Stimulated activated naive B cell treated with anti-CD40 and anti-IgM and Interleukin-4, amounts not matched to agents 10 μg/mL and 1 μg/mL and 100 μg/mL, for 72 hours (primary cell): ENCODE measurements at regions not wholly inside any gene's neighbourhood (a gene's known extent, or its start where the extent isn't known, plus 50 kb on each side); places are given as distances from the start of the nearest gene placed in this dataset.

Experiments
- ATAC-seq, 2 donors: fragments of 150-1000 bp; cut with Tn5 transposase; replicated peaks; 2 replicates each; pipeline ENCODE4 v1.10.0; 2021; ENCODE audit warnings: moderate library complexity in 1 of 2
- DNase-seq: peaks from one replicate; pipeline ENCODE4 v3.0.0; 2021
- H3K27ac Mint-ChIP-seq: one replicate; pipeline ENCODE4 v1.8.0; 2022; ENCODE audit warnings: mild to moderate bottlenecking, mixed read lengths
- H3K27me3 Mint-ChIP-seq, 2 donors: one replicate each; pipeline ENCODE4 v1.8.0; 2022; ENCODE audit warnings: mixed read lengths in 2 of 2
- H3K36me3 Mint-ChIP-seq, 2 donors: one replicate each; pipeline ENCODE4 v1.8.0; 2022; ENCODE audit warnings: mixed read lengths in 2 of 2, mild to moderate bottlenecking in 1 of 2
- H3K4me1 Mint-ChIP-seq, 2 donors: one replicate each; pipeline ENCODE4 v1.8.0; 2022; ENCODE audit warnings: mixed read lengths in 2 of 2, mild to moderate bottlenecking in 1 of 2
- H3K4me3 Mint-ChIP-seq, 2 donors: one replicate each; pipeline ENCODE4 v1.8.0; 2022; ENCODE audit warnings: mild to moderate bottlenecking in 2 of 2, mixed read lengths in 2 of 2, moderate library complexity in 1 of 2
- H3K9me3 Mint-ChIP-seq, 2 donors: one replicate each; pipeline ENCODE4 v1.8.0; 2022; ENCODE audit warnings: mixed read lengths in 2 of 2, mild to moderate bottlenecking in 1 of 2

DNA sequence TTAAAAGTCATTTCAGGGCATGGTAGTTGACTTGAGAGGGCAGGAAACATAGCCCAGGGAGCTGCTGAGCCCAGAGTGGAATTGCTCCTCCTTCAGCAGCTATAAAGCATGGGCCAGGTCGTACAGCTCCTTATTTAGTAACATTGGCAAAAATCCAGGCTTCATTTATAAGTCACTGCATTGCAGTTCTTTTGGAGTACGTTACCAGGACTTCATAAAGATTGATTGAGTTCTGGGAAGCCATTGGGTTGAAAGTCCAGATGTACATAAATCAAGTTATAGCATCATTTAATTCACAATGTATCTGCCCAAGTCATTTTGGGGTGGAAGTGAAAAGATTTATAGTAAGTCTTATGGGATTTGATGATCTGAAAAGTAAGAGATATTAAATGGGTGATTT, 53.0 kb upstream of the ANKEF1 start:
- Mint-ChIP-seq H3K4me3 (no peak overlapping the region), H3K9me3 (no peaks in the 10 kb centered on the region), H3K27me3 (peaks cover 0 to 6% of the 10 kb centered on the region in 2 donors), H3K36me3 (no peaks in the 10 kb centered on the region), H3K4me1 (peaks cover 0 to 1% of the 10 kb centered on the region in 2 donors), H3K27ac (no peak overlapping the region)
- DNase-seq = no peak
- ATAC-seq = no peak

DNA sequence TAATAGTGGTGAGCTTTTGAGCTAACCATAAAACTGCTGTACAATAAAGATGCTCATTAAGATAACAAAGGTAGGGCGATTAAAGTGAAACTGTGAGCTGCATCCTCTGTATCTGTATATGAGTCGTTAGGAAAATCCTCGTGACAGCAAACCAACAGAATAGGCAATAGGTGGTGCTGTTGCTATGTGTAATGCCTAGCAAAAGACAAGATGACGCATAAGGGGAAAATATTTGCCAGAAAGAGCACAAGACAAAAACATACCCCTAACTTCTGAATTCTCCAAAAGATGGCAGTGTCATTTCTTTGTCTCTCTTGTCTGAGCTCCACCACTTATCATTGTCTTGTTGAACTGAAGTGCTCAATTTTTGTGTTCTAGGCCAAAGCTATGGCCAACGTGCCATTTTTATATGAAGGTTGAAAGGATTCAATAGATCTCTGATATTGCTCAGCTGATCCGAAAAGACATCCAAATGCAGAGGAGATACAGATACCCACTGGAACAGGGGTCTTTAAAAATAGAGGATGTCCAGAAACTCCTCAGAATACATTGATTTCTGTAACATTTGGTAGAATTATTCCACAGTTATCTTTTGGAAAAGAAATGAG, 56.3 kb upstream of the ANKEF1 start:
- Mint-ChIP-seq H3K9me3 (no peaks in the 10 kb centered on the region), H3K4me3 (no peak overlapping the region), H3K4me1 (peaks cover 0 to 1% of the 10 kb centered on the region in 2 donors), H3K27ac (no peak overlapping the region), H3K36me3 (no peaks in the 10 kb centered on the region), H3K27me3 (peaks cover 9 to 16% of the 10 kb centered on the region in 2 donors)
- DNase-seq (peak; percentile 51), ATAC-seq (peak; percentile 94 to 97)

- no peaks in the 10 kb centered on the region for H3K9me3 Mint-ChIP-seq
- peaks cover 12 to 20% of the 10 kb centered on the region in 2 donors for H3K27me3 Mint-ChIP-seq
- no peak overlapping the region for H3K27ac Mint-ChIP-seq
- H3K36me3 Mint-ChIP-seq = no peaks in the 10 kb centered on the region
- peaks cover 0 to 1% of the 10 kb centered on the region in 2 donors for H3K4me1 Mint-ChIP-seq
- no peak overlapping the region for H3K4me3 Mint-ChIP-seq
- no peak for DNase-seq
- ATAC-seq = no peak
These were observed 57.2 kb upstream of the ANKEF1 start for GRCh38 chr20:9977629-9978028.

DNA sequence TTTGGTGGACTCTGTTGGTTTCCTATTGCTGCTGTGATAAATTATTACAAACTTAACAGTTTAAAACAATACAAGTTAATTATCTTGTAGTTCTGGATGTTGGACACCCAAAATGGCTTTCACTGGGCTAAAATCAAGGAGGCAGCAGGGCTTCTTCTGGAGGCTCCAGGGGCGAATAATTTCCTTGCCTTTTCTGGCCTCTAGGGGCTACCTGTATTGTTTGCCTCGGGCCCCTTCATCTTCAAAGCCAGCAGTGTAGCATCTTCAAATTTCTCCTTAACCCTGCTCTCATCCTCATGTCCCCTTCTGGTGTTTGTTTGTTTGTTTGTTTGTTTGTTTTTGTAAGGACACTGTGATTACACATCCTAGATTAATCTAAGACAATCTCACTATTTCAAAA, 60.5 kb upstream of the ANKEF1 start:
- no peaks in the 10 kb centered on the region for H3K36me3 Mint-ChIP-seq
- H3K9me3 Mint-ChIP-seq = no peaks in the 10 kb centered on the region
- ATAC-seq = no peak
- peaks cover 19 to 35% of the 10 kb centered on the region in 2 donors for H3K27me3 Mint-ChIP-seq
- H3K27ac Mint-ChIP-seq = no peak overlapping the region
- H3K4me3 Mint-ChIP-seq = no peak overlapping the region
- DNase-seq = no peak
- H3K4me1 Mint-ChIP-seq = peaks cover 0 to 1% of the 10 kb centered on the region in 2 donors

DNA sequence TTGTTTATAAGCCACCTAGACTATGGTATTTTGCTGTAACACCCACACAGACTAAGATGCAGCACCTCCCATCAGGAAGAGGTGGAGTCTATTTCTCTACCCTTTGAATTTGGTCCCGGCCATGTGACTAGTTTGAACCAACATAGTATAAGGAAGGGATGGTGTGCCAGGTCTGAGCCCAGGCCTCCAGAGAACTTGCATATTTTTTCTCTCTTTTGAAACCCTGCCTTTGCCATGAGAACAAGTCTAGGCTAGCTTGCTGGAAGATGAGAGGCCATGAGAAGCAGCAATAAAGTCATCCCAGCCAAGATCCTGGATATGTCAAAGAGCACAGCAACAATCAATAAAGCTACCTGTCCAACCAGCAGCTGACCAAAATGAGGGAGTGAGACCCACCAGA, 63.0 kb upstream of the ANKEF1 start:
- peaks cover 23 to 37% of the 10 kb centered on the region in 2 donors for H3K27me3 Mint-ChIP-seq
- no peaks in the 10 kb centered on the region for H3K36me3 Mint-ChIP-seq
- no peak overlapping the region for H3K27ac Mint-ChIP-seq
- DNase-seq (no peak), ATAC-seq (no peak)
- H3K9me3 Mint-ChIP-seq = no peaks in the 10 kb centered on the region
- H3K4me3 Mint-ChIP-seq = no peak overlapping the region
- no peaks in the 10 kb centered on the region for H3K4me1 Mint-ChIP-seq

GRCh38 chr20:9969626-9970025, 65.2 kb upstream of the ANKEF1 start:
- no peak overlapping the region for H3K27ac Mint-ChIP-seq
- DNase-seq (no peak), ATAC-seq (no peak)
- no peaks in the 10 kb centered on the region for H3K4me1 Mint-ChIP-seq
- no peaks in the 10 kb centered on the region for H3K36me3 Mint-ChIP-seq
- no peaks in the 10 kb centered on the region for H3K9me3 Mint-ChIP-seq
- peaks cover 32 to 38% of the 10 kb centered on the region in 2 donors for H3K27me3 Mint-ChIP-seq
- no peak overlapping the region for H3K4me3 Mint-ChIP-seq

- Mint-ChIP-seq H3K4me1 (no peaks in the 10 kb centered on the region), H3K4me3 (no peak overlapping the region), H3K9me3 (no peaks in the 10 kb centered on the region), H3K36me3 (no peaks in the 10 kb centered on the region), H3K27ac (no peak overlapping the region), H3K27me3 (peaks cover 33 to 38% of the 10 kb centered on the region in 2 donors)
- no peak for ATAC-seq
- no peak for DNase-seq
These were observed 66.8 kb upstream of the ANKEF1 start for GRCh38 chr20:9968015-9968414.

GRCh38 chr20:9966966-9967365, 67.8 kb upstream of the ANKEF1 start:
- Mint-ChIP-seq H3K9me3 (no peaks in the 10 kb centered on the region), H3K27ac (no peak overlapping the region), H3K4me3 (no peak overlapping the region), H3K36me3 (no peaks in the 10 kb centered on the region), H3K4me1 (no peaks in the 10 kb centered on the region), H3K27me3 (peaks cover 29 to 32% of the 10 kb centered on the region in 2 donors)
- ATAC-seq (no peak), DNase-seq (no peak)

DNA sequence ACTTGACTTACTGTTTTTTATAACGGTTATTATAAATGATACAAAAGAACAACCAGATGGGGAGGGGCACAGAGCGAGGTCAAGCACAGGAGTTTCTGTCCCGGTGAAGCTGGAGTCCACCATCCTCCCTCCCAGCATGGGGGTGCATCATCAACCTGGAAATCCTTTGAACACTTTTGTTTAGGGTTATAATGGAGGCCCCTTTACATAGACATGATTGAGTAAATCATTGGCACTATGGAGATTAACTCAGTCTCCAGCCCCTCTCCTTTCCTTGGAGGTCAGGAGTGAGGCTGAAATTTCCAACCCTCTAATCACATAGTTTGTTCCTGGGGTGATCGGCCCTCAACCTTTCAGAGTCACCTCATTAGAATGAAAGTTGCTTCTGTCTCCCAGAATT, 71.8 kb upstream of the ANKEF1 start:
- DNase-seq = no peak
- H3K4me1 Mint-ChIP-seq = no peaks in the 10 kb centered on the region
- H3K9me3 Mint-ChIP-seq = no peaks in the 10 kb centered on the region
- ATAC-seq = no peak
- H3K27me3 Mint-ChIP-seq = peaks cover 29% of the 10 kb centered on the region in 2 donors
- H3K4me3 Mint-ChIP-seq = no peak overlapping the region
- no peak overlapping the region for H3K27ac Mint-ChIP-seq
- no peaks in the 10 kb centered on the region for H3K36me3 Mint-ChIP-seq

DNA sequence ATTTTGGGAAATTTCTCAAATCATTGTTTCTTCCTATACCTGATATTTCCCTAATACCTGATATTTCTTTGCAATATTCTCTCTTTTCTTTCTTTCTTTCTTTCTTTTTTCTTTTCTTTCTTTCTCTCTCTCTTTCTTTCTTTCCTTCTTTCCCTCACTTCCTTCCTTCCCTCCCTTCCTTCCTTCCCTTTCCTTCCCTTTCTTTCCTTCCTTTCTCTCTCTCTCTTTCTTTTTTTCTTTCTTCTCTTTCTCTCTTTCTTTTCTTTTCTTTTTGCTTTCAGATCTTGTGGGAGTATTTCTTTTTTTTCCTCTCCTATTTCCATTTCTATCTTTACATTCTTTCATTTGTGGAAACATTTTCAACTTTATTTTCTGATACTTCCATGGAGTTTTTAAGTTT, 76.1 kb upstream of the ANKEF1 start:
- no peak for ATAC-seq
- no peak for DNase-seq
- H3K27ac Mint-ChIP-seq = no peak overlapping the region
- no peaks in the 10 kb centered on the region for H3K36me3 Mint-ChIP-seq
- peaks cover 3 to 4% of the 10 kb centered on the region in 2 donors for H3K9me3 Mint-ChIP-seq
- peaks cover 16 to 27% of the 10 kb centered on the region in 2 donors for H3K27me3 Mint-ChIP-seq
- no peak overlapping the region for H3K4me3 Mint-ChIP-seq
- no peaks in the 10 kb centered on the region for H3K4me1 Mint-ChIP-seq

GRCh38 chr20:9955646-9956045, 79.1 kb upstream of the ANKEF1 start:
- Mint-ChIP-seq H3K27me3 (peaks cover 33 to 34% of the 10 kb centered on the region in 2 donors), H3K9me3 (peaks cover 3 to 4% of the 10 kb centered on the region in 2 donors), H3K4me1 (no peaks in the 10 kb centered on the region), H3K4me3 (no peak overlapping the region), H3K36me3 (no peaks in the 10 kb centered on the region), H3K27ac (no peak overlapping the region)
- DNase-seq (no peak), ATAC-seq (no peak)

- DNase-seq (no peak), ATAC-seq (no peak)
- Mint-ChIP-seq H3K27me3 (peaks cover 10 to 19% of the 10 kb centered on the region in 2 donors), H3K4me1 (no peaks in the 10 kb centered on the region), H3K36me3 (no peaks in the 10 kb centered on the region), H3K9me3 (no peaks in the 10 kb centered on the region), H3K27ac (no peak overlapping the region), H3K4me3 (no peak overlapping the region)
These were observed 85.2 kb upstream of the ANKEF1 start for GRCh38 chr20:9949563-9949962.

GRCh38 chr20:9945408-9945807, 89.4 kb upstream of the ANKEF1 start:
- no peak overlapping the region for H3K27ac Mint-ChIP-seq
- peaks cover 1 to 3% of the 10 kb centered on the region in 2 donors for H3K27me3 Mint-ChIP-seq
- H3K4me3 Mint-ChIP-seq = no peak overlapping the region
- H3K9me3 Mint-ChIP-seq = no peaks in the 10 kb centered on the region
- no peaks in the 10 kb centered on the region for H3K36me3 Mint-ChIP-seq
- no peaks in the 10 kb centered on the region for H3K4me1 Mint-ChIP-seq
- DNase-seq (no peak), ATAC-seq (no peak)

GRCh38 chr20:9942736-9943135, 92.1 kb upstream of the ANKEF1 start:
- Mint-ChIP-seq H3K4me1 (no peaks in the 10 kb centered on the region), H3K36me3 (no peaks in the 10 kb centered on the region), H3K27ac (no peak overlapping the region), H3K4me3 (no peak overlapping the region), H3K27me3 (peaks cover 4 to 12% of the 10 kb centered on the region in 2 donors), H3K9me3 (no peaks in the 10 kb centered on the region)
- ATAC-seq (no peak), DNase-seq (no peak)

- DNase-seq = no peak
- peaks cover 14 to 19% of the 10 kb centered on the region in 2 donors for H3K27me3 Mint-ChIP-seq
- no peaks in the 10 kb centered on the region for H3K4me1 Mint-ChIP-seq
- peaks cover 0 to 2% of the 10 kb centered on the region in 2 donors for H3K9me3 Mint-ChIP-seq
- no peaks in the 10 kb centered on the region for H3K36me3 Mint-ChIP-seq
- H3K4me3 Mint-ChIP-seq = no peak overlapping the region
- H3K27ac Mint-ChIP-seq = no peak overlapping the region
- ATAC-seq = no peak
These were observed 94.5 kb upstream of the ANKEF1 start for GRCh38 chr20:9940329-9940728.

- H3K36me3 Mint-ChIP-seq = no peaks in the 10 kb centered on the region
- H3K4me1 Mint-ChIP-seq = no peaks in the 10 kb centered on the region
- ATAC-seq = no peak
- DNase-seq = no peak
- peaks cover 0 to 2% of the 10 kb centered on the region in 2 donors for H3K9me3 Mint-ChIP-seq
- peaks cover 14 to 19% of the 10 kb centered on the region in 2 donors for H3K27me3 Mint-ChIP-seq
- H3K4me3 Mint-ChIP-seq = no peak overlapping the region
- H3K27ac Mint-ChIP-seq = no peak overlapping the region
These were observed 95.6 kb upstream of the ANKEF1 start for GRCh38 chr20:9939231-9939630.
